C4-2B (cell line): ENCODE measurements at regions not wholly inside any gene's neighbourhood (a gene's known extent, or its start where the extent isn't known, plus 50 kb on each side); places are given as distances from the start of the nearest gene placed in this dataset.

Source experiments
- ZFX ChIP-seq: fragments of 450-650 bp; IDR thresholded peaks from 2 replicates; pipeline ENCODE4 v1.6.1; 2017
- TF ChIP-seq, protein P1 (sequence below): fragments of 450-650 bp; conservative IDR thresholded peaks from 2 replicates; pipeline ENCODE4 v1.5.1; 2017; ENCODE audit warnings: mild to moderate bottlenecking

GRCh38 chr6:155646443-155646842 is 190.8 kb upstream of the NOX3 start:
- TF ChIP-seq, protein P1, sequence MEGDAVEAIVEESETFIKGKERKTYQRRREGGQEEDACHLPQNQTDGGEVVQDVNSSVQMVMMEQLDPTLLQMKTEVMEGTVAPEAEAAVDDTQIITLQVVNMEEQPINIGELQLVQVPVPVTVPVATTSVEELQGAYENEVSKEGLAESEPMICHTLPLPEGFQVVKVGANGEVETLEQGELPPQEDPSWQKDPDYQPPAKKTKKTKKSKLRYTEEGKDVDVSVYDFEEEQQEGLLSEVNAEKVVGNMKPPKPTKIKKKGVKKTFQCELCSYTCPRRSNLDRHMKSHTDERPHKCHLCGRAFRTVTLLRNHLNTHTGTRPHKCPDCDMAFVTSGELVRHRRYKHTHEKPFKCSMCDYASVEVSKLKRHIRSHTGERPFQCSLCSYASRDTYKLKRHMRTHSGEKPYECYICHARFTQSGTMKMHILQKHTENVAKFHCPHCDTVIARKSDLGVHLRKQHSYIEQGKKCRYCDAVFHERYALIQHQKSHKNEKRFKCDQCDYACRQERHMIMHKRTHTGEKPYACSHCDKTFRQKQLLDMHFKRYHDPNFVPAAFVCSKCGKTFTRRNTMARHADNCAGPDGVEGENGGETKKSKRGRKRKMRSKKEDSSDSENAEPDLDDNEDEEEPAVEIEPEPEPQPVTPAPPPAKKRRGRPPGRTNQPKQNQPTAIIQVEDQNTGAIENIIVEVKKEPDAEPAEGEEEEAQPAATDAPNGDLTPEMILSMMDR: no peak
- TF ChIP-seq ZFX: no peak
